Neural cell (in vitro differentiated cells): ENCODE measurements at regions not wholly inside any gene's neighbourhood (a gene's known extent, or its start where the extent isn't known, plus 50 kb on each side); places are given as distances from the start of the nearest gene placed in this dataset.

Experiments
- H2AFZ ChIP-seq: fragments of 200-600, 300-800 bp; sonication (generic), shearing (Covaris generic); 2 replicates; pipeline ENCODE4 v1.6.0; 2014; ENCODE audit warnings: low read depth, mild to moderate bottlenecking, antibody characterized with exemption, low read length, moderate library complexity
- H3F3A ChIP-seq: fragments of 200-600 bp; shearing (Covaris generic); 2 replicates; pipeline ENCODE4 v1.6.1; 2016; ENCODE audit warnings: mild to moderate bottlenecking, moderate library complexity, mixed read lengths, antibody characterized with exemption, low read length; ENCODE audit not compliant: insufficient read depth, poor library complexity, severe bottlenecking
- H3K27ac ChIP-seq: fragments of 200-600, 300-800 bp; sonication (generic), shearing (Covaris generic); 2 replicates; pipeline ENCODE4 v1.5.1; 2014; ENCODE audit warnings: mild to moderate bottlenecking, low read length, moderate library complexity
- H3K27me3 ChIP-seq: fragments of 300-800, 200-600 bp; sonication (generic), shearing (Covaris generic); 2 replicates; pipeline ENCODE4 v1.6.0; 2014; ENCODE audit warnings: mild to moderate bottlenecking, low read depth, low read length, moderate library complexity; ENCODE audit not compliant: insufficient read depth
- H3K36me3 ChIP-seq: fragments of 300-800, 200-600 bp; sonication (generic), shearing (Covaris generic); 2 replicates; pipeline ENCODE4 v1.5.1; 2014; ENCODE audit warnings: mild to moderate bottlenecking, antibody characterized with exemption, low read length, moderate library complexity; ENCODE audit not compliant: insufficient read depth
- H3K4me2 ChIP-seq: fragments of 300-800, 200-600 bp; sonication (generic), shearing (Covaris generic); 2 replicates; pipeline ENCODE4 v1.6.0; 2014; ENCODE audit warnings: mild to moderate bottlenecking, low read length
- H3K4me3 ChIP-seq: fragments of 300-800, 200-600 bp; sonication (generic), shearing (Covaris generic); 2 replicates; pipeline ENCODE4 v1.5.1; 2014; ENCODE audit warnings: mild to moderate bottlenecking, low read length, moderate library complexity
- H3K79me2 ChIP-seq: fragments of 200-600 bp; shearing (Covaris generic); replicated peaks from 2 replicates; pipeline ENCODE4 v1.6.0; 2014; ENCODE audit warnings: mild to moderate bottlenecking, low read length, moderate library complexity; ENCODE audit not compliant: insufficient read depth
- H3K9ac ChIP-seq: fragments of 300-800, 200-600 bp; sonication (generic), shearing (Covaris generic); 2 replicates; pipeline ENCODE4 v1.6.1; 2016; ENCODE audit warnings: mild to moderate bottlenecking, low read length, mixed read lengths
- H3K9me2 ChIP-seq: fragments of 200-600 bp; shearing (Covaris generic); 2 replicates; pipeline ENCODE4 v1.6.1; 2016; ENCODE audit warnings: mild to moderate bottlenecking, low read length, mixed read lengths; ENCODE audit not compliant: insufficient read depth
- H3K9me3 ChIP-seq: fragments of 200-600, 300-800 bp; sonication (generic), shearing (Covaris generic); 2 replicates; pipeline ENCODE4 v1.6.1; 2016; ENCODE audit warnings: mild to moderate bottlenecking, mixed run types, low read length, moderate library complexity, mixed read lengths
- H4K20me1 ChIP-seq: fragments of 200-600 bp; shearing (Covaris generic); 2 replicates; pipeline ENCODE4 v1.6.1; 2016; ENCODE audit warnings: mild to moderate bottlenecking, mixed run types; ENCODE audit not compliant: insufficient read depth
- CTCF ChIP-seq: fragments of 450-650 bp; IDR thresholded peaks from 2 replicates; pipeline ENCODE4 v1.5.1; 2014; ENCODE audit warnings: antibody characterized with exemption, mild to moderate bottlenecking, moderate library complexity; ENCODE audit not compliant: poor library complexity, severe bottlenecking
- EP300 ChIP-seq: fragments of 450-650 bp; conservative IDR thresholded peaks from 2 replicates; pipeline ENCODE4 v1.6.1; 2014; ENCODE audit warnings: antibody characterized with exemption, mild to moderate bottlenecking, moderate library complexity; ENCODE audit not compliant: poor library complexity, severe bottlenecking
- EZH2 ChIP-seq: fragments of 200-600, 300-800 bp; shearing (Covaris generic), sonication (generic); IDR thresholded peaks from 2 replicates; pipeline ENCODE4 v1.6.1; 2014; ENCODE audit warnings: antibody characterized with exemption, low read length, borderline replicate concordance, mild to moderate bottlenecking; ENCODE audit not compliant: insufficient read depth, poor library complexity, severe bottlenecking
- MXI1 ChIP-seq: fragments of 450-650 bp; conservative IDR thresholded peaks from 2 replicates; pipeline ENCODE4 v1.6.1; 2014; ENCODE audit warnings: antibody characterized with exemption, mild to moderate bottlenecking; ENCODE audit not compliant: poor library complexity, severe bottlenecking
- POLR2AphosphoS5 ChIP-seq: IDR thresholded peaks from 2 replicates; pipeline ENCODE4 v1.6.1; 2012
- RAD21 ChIP-seq: fragments of 450-650 bp; conservative IDR thresholded peaks from 2 replicates; pipeline ENCODE4 v1.6.1; 2014; ENCODE audit warnings: antibody characterized with exemption, mild to moderate bottlenecking, moderate library complexity
- SMC3 ChIP-seq: fragments of 450-650 bp; conservative IDR thresholded peaks from 2 replicates; pipeline ENCODE4 v1.6.1; 2014; ENCODE audit warnings: antibody characterized with exemption, mild to moderate bottlenecking, moderate library complexity; ENCODE audit not compliant: poor library complexity
- TAF1 ChIP-seq: IDR thresholded peaks from 2 replicates; pipeline ENCODE4 v1.6.1; 2012; ENCODE audit warnings: low read depth
- TF ChIP-seq, protein P1 (sequence below): IDR thresholded peaks from 2 replicates; pipeline ENCODE4 v1.6.1; 2012; ENCODE audit warnings: borderline replicate concordance

DNA sequence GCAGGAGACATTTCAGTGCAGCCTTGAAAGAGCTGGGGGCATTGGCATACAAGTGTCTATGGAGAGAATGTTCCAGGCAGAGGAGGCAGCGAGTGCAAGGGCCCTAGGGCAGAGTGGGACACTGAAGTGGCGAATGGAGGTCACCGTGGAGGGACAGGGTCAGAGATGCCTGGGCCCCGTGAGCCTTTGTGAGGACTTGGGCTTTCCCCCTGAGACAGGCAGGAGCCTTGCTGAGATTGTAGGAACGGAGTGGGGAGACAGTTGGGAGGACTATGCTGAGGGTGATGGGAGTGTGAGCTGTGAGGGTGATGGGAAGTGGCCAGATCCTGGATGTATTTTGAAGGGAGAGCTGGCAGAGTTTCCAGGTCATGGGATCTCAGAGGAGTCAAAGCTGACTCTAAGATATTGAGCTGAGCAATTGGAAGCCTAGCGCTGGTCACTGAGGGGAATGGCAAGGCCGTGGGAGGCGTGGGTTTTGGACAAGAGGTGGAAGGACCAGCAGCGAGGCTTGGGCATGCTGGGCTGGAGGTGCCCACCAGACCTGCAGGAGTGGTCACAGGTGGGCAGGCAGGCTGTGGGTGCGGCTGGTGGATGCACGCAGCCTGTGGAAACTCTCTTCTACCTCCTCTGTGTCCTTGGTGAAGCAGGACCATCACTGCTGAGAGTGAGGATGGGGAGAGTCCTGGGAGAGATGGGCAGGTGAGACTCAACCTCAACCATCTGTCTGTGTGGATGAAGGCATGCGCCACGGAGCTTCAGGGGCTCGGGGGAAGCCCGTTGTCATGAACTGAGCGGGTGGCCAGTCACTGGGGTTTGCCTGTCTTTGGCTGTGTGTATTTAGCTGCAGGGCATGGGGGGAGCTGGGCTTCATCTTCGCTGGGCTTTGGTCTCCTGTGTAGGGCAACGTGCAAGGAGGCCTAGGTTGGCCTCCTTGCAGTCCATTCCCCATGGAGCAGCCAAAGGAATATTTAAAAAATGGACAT, 241.2 kb upstream of the HS6ST1 start:
- Histone ChIP-seq H3K36me3 (no peaks in the 10 kb centered on the region), H3K9me3 (no peaks in the 10 kb centered on the region), H3F3A (no peaks in the 10 kb centered on the region), H3K9me2 (no peaks in the 10 kb centered on the region), H3K79me2 (no peaks in the 10 kb centered on the region), H3K27me3 (no peaks in the 10 kb centered on the region), H3K27ac (no peak overlapping the region), H2AFZ (no peak overlapping the region), H3K9ac (no peak overlapping the region), H3K4me3 (no peak overlapping the region), H4K20me1 (no peaks in the 10 kb centered on the region), H3K4me2 (no peak overlapping the region)
- TF ChIP-seq EZH2 (no peak), CTCF (no peak), EP300 (no peak), MXI1 (no peak), POLR2AphosphoS5 (no peak), TAF1 (no peak), SMC3 (no peak), RAD21 (no peak)
- TF ChIP-seq, protein P1, sequence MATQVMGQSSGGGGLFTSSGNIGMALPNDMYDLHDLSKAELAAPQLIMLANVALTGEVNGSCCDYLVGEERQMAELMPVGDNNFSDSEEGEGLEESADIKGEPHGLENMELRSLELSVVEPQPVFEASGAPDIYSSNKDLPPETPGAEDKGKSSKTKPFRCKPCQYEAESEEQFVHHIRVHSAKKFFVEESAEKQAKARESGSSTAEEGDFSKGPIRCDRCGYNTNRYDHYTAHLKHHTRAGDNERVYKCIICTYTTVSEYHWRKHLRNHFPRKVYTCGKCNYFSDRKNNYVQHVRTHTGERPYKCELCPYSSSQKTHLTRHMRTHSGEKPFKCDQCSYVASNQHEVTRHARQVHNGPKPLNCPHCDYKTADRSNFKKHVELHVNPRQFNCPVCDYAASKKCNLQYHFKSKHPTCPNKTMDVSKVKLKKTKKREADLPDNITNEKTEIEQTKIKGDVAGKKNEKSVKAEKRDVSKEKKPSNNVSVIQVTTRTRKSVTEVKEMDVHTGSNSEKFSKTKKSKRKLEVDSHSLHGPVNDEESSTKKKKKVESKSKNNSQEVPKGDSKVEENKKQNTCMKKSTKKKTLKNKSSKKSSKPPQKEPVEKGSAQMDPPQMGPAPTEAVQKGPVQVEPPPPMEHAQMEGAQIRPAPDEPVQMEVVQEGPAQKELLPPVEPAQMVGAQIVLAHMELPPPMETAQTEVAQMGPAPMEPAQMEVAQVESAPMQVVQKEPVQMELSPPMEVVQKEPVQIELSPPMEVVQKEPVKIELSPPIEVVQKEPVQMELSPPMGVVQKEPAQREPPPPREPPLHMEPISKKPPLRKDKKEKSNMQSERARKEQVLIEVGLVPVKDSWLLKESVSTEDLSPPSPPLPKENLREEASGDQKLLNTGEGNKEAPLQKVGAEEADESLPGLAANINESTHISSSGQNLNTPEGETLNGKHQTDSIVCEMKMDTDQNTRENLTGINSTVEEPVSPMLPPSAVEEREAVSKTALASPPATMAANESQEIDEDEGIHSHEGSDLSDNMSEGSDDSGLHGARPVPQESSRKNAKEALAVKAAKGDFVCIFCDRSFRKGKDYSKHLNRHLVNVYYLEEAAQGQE: no peak

DNA sequence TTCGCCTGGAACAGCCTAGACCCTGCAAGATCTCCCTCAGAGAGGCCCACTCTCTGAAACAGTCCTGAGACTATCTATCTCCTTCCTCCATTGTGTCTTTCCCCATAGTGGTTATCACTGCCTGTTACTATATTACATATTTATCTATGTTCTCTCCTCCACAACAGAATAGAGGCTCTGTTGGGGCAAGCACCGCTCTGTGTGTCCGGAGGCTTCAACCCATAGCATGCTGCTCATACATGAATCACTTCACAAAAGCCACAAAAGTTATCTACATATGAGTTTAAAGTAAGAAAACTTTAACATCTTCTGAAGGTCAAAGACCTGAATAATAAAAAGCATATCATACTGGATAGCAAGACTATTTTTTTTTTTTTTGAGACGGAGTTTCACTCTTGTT, 242.1 kb upstream of the HS6ST1 start:
- no peak overlapping the region for H3K4me2 ChIP-seq
- no peak overlapping the region for H3K27ac ChIP-seq
- no peaks in the 10 kb centered on the region for H3F3A ChIP-seq
- H2AFZ ChIP-seq: no peak overlapping the region
- H4K20me1 ChIP-seq: no peaks in the 10 kb centered on the region
- H3K9ac ChIP-seq: no peak overlapping the region
- H3K9me3 ChIP-seq: no peaks in the 10 kb centered on the region
- H3K36me3 ChIP-seq: no peaks in the 10 kb centered on the region
- TF ChIP-seq CTCF (no peak), MXI1 (no peak), TAF1 (no peak), POLR2AphosphoS5 (no peak), RAD21 (no peak), EZH2 (no peak), SMC3 (no peak), EP300 (no peak)
- TF ChIP-seq, protein P1: no peak
- no peaks in the 10 kb centered on the region for H3K79me2 ChIP-seq
- no peaks in the 10 kb centered on the region for H3K9me2 ChIP-seq
- H3K4me3 ChIP-seq: no peak overlapping the region
- no peaks in the 10 kb centered on the region for H3K27me3 ChIP-seq
